Mesothelial cell of epicardium (in vitro differentiated cells): ENCODE measurements at regions not wholly inside any gene's neighbourhood (a gene's known extent, or its start where the extent isn't known, plus 50 kb on each side); places are given as distances from the start of the nearest gene placed in this dataset.
A peak's percentile ranks its signal among the peaks of the same experiment; 100 is the strongest.

ENCODE experiments used
- DNase-seq, 2 experiments: peaks; one replicate each; pipeline ENCODE4 v3.0.0; 2021; ENCODE audit warnings: low spot score in 2 of 2; ENCODE audit not compliant: unreplicated experiment in 2 of 2
- H3K27ac Mint-ChIP-seq: 2 replicates; pipeline ENCODE4 v1.8.0; 2021; ENCODE audit warnings: mixed read lengths
- H3K27me3 Mint-ChIP-seq: 2 replicates; pipeline ENCODE4 v1.8.0; 2021; ENCODE audit warnings: low read depth, mixed read lengths
- H3K36me3 Mint-ChIP-seq: 2 replicates; pipeline ENCODE4 v1.8.0; 2021; ENCODE audit warnings: mixed read lengths
- H3K4me1 Mint-ChIP-seq: 2 replicates; pipeline ENCODE4 v1.8.0; 2021; ENCODE audit warnings: mixed read lengths
- H3K4me3 Mint-ChIP-seq: 2 replicates; pipeline ENCODE4 v1.8.0; 2021; ENCODE audit warnings: mild to moderate bottlenecking, moderate library complexity, mixed read lengths
- H3K9me3 Mint-ChIP-seq: 2 replicates; pipeline ENCODE4 v1.8.0; 2021; ENCODE audit warnings: mixed read lengths
- TF ChIP-seq, protein P1 (sequence below): fragments of 200-600 bp; sonication (generic); IDR thresholded peaks from one replicate; pipeline ENCODE4 v1.5.0; 2021; ENCODE audit warnings: antibody characterized with exemption; ENCODE audit not compliant: unreplicated experiment

DNA sequence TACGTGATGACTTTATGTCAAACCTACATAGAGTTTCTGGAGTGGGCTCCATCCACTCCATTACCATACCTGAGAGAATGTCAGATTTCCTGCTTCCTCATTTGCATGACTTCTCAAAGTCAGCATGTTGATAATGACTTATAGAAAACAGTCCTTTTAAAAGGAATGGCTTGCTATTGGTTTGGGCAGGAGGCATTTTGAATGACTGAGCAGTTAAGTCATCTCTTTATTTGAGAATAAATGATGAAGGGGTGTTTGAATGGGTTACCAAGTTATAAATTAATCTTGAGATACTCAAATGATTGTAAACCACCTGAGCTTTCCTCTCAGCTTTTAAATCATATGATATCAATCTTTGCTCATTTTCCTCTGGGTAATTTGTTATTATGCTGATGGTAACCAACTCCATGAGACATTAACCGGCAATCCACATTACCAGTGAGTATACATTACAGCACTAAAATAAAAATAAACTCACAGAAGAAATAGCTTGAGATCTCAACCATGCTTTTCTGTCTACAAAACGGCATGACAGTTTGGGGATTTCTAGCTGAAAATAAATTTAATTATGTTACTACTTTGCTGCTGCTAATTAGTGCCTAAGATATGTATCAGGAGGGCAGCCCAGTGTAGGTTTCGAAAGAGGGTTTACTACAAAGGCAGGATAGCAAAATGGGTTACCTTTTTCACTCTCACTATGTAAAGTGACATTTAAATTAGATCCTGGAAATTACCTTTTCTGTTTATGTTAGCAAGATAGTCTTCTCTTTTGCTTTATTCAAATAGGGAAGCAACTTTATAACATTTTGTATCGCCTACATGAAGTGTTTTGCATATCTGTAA lies 78.8 kb downstream of the RPS12 start:
- peaks cover 2% of the 10 kb centered on the region for H3K27me3 Mint-ChIP-seq
- TF ChIP-seq, protein P1, sequence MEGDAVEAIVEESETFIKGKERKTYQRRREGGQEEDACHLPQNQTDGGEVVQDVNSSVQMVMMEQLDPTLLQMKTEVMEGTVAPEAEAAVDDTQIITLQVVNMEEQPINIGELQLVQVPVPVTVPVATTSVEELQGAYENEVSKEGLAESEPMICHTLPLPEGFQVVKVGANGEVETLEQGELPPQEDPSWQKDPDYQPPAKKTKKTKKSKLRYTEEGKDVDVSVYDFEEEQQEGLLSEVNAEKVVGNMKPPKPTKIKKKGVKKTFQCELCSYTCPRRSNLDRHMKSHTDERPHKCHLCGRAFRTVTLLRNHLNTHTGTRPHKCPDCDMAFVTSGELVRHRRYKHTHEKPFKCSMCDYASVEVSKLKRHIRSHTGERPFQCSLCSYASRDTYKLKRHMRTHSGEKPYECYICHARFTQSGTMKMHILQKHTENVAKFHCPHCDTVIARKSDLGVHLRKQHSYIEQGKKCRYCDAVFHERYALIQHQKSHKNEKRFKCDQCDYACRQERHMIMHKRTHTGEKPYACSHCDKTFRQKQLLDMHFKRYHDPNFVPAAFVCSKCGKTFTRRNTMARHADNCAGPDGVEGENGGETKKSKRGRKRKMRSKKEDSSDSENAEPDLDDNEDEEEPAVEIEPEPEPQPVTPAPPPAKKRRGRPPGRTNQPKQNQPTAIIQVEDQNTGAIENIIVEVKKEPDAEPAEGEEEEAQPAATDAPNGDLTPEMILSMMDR, result no peak
- H3K36me3 Mint-ChIP-seq, result peaks cover 1% of the 10 kb centered on the region
- no peak for DNase-seq
- no peak overlapping the region for H3K4me3 Mint-ChIP-seq
- peaks cover 30% of the 10 kb centered on the region for H3K4me1 Mint-ChIP-seq
- H3K27ac Mint-ChIP-seq, result no peak overlapping the region
- H3K9me3 Mint-ChIP-seq, result peaks cover 17% of the 10 kb centered on the region

DNA sequence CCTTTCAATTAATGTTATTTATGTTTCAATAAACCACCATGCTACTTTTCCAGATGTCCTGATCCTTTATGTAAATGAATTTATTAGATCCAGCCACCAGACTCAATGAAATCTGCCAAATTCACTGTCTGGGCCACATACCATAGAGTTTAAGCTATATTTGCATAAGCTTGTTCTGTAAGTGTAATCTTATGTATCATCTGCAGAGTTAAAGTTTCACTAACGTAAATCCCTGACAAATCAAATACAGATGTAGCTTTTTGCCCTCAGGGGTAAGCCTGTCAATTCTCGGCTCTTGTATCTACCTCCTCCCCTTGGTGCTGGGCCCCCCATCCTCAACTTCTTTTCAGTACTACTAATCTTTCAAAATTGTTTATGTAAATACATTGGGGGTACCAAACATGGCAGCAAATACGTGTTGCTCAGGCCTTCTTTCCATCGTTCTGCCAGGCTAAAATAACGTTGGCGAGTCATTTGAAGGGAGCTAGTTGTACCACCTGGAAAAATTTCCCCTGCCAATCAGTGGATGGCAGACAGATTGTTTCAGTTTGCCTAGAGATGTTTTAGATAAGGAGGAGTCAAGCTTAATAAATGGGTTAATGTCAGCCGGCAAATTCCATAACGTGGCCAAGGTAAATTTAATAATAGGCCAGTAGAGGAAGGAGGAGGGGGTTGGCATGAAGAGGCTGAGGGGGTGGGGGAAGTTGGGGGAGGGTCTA lies 79.6 kb downstream of the RPS12 start:
- Mint-ChIP-seq H3K4me3 (no peak overlapping the region), H3K9me3 (peaks cover 17% of the 10 kb centered on the region), H3K27me3 (peaks cover 5% of the 10 kb centered on the region), H3K36me3 (peaks cover 1% of the 10 kb centered on the region), H3K4me1 (peaks cover 34% of the 10 kb centered on the region), H3K27ac (peak overlapping the region; percentile 12)
- no peak for DNase-seq
- TF ChIP-seq, protein P1, result no peak

DNA sequence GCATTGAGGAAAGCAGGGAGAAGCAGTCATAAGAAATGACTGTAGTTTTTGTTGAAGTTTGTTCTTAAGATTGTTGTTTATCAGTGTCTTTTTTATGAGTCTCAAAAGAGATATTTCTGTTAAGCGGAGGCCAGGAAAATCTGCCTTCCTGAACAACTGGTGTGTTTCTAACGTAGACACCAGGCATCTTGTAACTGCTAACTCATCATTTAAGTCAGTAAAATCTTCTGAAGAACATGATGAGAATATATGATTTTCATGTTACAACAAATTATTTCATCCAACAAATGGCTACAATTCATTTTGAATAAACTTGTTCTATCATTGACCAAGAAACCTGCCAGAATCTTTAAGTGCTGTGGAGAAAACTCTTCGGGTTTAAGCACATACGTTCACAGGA lies 84.0 kb downstream of the RPS12 start:
- peaks cover 43% of the 10 kb centered on the region for H3K4me1 Mint-ChIP-seq
- TF ChIP-seq, protein P1, result no peak
- H3K4me3 Mint-ChIP-seq, result no peak overlapping the region
- no peaks in the 10 kb centered on the region for H3K36me3 Mint-ChIP-seq
- no peak for DNase-seq
- no peaks in the 10 kb centered on the region for H3K9me3 Mint-ChIP-seq
- peaks cover 5% of the 10 kb centered on the region for H3K27me3 Mint-ChIP-seq
- H3K27ac Mint-ChIP-seq, result no peak overlapping the region

DNA sequence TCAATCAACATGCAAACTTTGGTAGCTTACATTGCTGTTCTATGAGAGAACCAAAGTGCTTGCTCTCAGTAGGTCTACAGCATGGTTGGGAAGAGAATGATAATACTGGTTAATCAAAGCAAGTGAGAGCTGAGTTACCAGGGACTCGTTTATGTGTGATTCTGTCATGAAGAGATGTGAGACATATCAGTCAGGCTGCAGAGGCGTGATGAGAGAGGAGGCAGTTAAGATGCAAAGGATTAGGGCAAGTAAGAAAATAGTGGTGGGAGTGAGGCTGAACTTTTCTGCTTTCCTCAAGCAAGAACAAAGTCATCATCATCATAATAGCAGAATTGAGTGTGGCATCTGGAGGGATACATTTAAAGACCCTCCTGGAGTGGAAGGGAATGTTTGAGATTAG lies 86.5 kb downstream of the RPS12 start:
- Mint-ChIP-seq H3K27me3 (peaks cover 5% of the 10 kb centered on the region), H3K4me3 (no peak overlapping the region)

DNA sequence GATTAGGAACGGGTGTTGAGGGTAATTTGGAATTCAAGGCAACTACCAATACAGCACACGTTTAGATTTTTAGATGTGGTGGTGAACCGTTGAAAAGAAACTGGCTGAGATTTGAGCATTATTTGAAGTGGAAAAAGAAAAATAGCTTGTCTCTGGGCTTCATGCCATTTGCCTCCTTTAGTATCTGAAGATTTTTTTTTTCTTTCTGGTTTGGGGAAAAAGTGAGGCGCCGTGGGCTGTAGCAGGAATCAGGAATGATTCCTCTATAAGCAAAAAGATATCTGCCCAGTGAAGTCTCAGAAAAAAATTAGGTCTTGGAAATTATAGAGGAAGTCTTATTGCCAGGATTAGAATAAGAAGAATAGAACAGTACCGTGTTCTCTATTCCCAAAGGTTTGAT lies 88.5 kb downstream of the RPS12 start:
- no peak for DNase-seq
- Mint-ChIP-seq H3K4me3 (no peak overlapping the region), H3K27ac (no peak overlapping the region), H3K27me3 (peaks cover 3% of the 10 kb centered on the region), H3K36me3 (no peaks in the 10 kb centered on the region), H3K9me3 (no peaks in the 10 kb centered on the region), H3K4me1 (peaks cover 21% of the 10 kb centered on the region)
- TF ChIP-seq, protein P1, result no peak

More for the DNA sequence above, 86.5 kb downstream of the RPS12 start:
- no peak for DNase-seq
- H3K36me3 Mint-ChIP-seq, result no peaks in the 10 kb centered on the region
- peaks cover 21% of the 10 kb centered on the region for H3K4me1 Mint-ChIP-seq
- TF ChIP-seq, protein P1, result no peak
- no peaks in the 10 kb centered on the region for H3K9me3 Mint-ChIP-seq
- no peak overlapping the region for H3K27ac Mint-ChIP-seq
